C4-2B (cell line): ENCODE measurements at regions not wholly inside any gene's neighbourhood (a gene's known extent, or its start where the extent isn't known, plus 50 kb on each side); places are given as distances from the start of the nearest gene placed in this dataset.

Experiments used
- ZFX ChIP-seq: fragments of 450-650 bp; IDR thresholded peaks from 2 replicates; pipeline ENCODE4 v1.6.1; 2017
- TF ChIP-seq, protein P1 (sequence below): fragments of 450-650 bp; conservative IDR thresholded peaks from 2 replicates; pipeline ENCODE4 v1.5.1; 2017; ENCODE audit warnings: mild to moderate bottlenecking

DNA sequence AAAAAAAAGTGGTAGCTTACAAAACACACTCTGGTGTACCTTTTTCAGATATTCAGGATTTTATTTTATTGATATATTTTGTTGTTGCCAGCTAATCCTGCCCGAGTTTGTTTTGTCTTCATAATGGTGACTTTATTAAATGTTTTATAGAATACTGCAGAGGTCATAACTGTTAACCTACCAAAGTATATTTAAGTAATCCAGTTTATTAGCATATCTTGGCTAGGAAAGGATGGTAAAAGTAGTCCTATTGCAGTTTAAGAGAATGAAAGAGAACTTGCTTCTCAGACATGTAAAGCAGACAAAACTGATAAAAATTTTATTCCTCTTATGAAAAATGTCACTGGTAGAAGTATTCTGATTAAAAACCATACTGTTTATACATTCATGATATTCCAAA, 59.2 kb upstream of the IGSF10 start:
- TF ChIP-seq, protein P1, sequence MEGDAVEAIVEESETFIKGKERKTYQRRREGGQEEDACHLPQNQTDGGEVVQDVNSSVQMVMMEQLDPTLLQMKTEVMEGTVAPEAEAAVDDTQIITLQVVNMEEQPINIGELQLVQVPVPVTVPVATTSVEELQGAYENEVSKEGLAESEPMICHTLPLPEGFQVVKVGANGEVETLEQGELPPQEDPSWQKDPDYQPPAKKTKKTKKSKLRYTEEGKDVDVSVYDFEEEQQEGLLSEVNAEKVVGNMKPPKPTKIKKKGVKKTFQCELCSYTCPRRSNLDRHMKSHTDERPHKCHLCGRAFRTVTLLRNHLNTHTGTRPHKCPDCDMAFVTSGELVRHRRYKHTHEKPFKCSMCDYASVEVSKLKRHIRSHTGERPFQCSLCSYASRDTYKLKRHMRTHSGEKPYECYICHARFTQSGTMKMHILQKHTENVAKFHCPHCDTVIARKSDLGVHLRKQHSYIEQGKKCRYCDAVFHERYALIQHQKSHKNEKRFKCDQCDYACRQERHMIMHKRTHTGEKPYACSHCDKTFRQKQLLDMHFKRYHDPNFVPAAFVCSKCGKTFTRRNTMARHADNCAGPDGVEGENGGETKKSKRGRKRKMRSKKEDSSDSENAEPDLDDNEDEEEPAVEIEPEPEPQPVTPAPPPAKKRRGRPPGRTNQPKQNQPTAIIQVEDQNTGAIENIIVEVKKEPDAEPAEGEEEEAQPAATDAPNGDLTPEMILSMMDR: no peak
- no peak for TF ChIP-seq ZFX
